ENCODE measurements at regions not wholly inside any gene's neighbourhood (a gene's known extent, or its start where the extent isn't known, plus 50 kb on each side); places are given as distances from the start of the nearest gene placed in this dataset.

DNA sequence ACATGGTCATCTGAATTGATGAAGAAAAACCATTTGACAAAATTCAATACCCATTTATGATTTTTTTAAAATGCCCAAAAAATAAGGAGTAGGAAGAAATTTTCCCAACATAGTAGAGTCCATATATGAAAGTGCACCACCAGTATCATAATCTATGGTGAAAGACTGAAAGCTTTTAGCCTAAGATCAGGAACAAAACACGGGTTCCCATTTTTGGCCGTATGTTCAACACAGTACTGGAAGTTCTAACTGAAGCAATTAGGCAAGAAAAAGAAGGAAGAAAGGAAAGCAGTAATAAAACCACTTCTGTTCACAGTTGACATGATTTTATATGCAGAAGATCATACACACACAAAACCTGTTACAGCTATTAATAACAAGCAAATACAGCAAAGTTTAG, 227.8 kb upstream of the RAB4A start:
- TF ChIP-seq, protein P1, sequence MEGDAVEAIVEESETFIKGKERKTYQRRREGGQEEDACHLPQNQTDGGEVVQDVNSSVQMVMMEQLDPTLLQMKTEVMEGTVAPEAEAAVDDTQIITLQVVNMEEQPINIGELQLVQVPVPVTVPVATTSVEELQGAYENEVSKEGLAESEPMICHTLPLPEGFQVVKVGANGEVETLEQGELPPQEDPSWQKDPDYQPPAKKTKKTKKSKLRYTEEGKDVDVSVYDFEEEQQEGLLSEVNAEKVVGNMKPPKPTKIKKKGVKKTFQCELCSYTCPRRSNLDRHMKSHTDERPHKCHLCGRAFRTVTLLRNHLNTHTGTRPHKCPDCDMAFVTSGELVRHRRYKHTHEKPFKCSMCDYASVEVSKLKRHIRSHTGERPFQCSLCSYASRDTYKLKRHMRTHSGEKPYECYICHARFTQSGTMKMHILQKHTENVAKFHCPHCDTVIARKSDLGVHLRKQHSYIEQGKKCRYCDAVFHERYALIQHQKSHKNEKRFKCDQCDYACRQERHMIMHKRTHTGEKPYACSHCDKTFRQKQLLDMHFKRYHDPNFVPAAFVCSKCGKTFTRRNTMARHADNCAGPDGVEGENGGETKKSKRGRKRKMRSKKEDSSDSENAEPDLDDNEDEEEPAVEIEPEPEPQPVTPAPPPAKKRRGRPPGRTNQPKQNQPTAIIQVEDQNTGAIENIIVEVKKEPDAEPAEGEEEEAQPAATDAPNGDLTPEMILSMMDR (conservative IDR thresholded peaks at IDR 0.05; ENCODE audit: low read depth, low read length): no peak
- TF ChIP-seq EZH2 (IDR thresholded peaks at IDR 0.05; ENCODE audit: borderline replicate concordance, low read depth, low read length, poor library complexity, severe bottlenecking): no peak
